ENCODE measurements at regions not wholly inside any gene's neighbourhood (a gene's known extent, or its start where the extent isn't known, plus 50 kb on each side); places are given as distances from the start of the nearest gene placed in this dataset.

DNA sequence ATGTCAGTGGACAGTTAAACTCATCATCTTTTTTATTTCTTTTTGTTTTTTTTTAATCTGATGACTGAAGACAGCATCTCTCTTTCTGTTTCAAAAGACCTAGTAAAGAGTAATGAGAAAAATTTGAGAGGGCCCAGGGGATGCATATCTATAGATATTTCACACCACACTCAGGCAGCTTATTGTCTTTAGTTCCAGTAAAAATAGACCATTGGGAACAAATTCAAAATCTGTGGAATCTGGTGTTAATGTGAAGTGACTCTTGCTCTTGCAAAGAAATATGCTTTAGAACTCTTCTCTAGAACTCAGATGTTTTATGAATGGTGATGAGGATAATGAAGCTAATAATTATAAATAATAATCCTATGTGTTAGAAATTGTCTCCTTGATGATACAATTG is 214.5 kb upstream of the ATP2B1 start:
- Histone ChIP-seq H3K27ac (replicated peaks) (no peak overlapping the region), H3K27me3 (ENCODE audit: low read depth) (no peaks in the 10 kb centered on the region)

DNA sequence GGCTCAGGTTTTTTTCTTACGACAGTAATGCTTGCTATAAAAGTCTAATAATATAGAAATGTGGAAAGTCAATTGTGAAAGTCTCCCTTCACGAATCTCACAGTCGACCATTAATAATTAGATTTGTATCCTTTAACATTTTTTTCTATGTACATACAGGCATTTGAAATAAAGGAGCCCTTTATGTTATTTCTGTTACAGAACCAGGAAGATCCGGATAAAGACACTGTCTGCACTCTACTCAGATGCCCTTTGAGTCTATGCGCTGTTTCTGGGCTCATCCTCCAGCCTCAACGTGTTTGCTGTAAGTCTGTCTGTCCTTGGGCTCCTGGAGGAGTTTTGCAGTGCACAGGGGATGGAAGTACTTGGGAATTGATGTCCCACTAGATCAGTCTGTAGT is 212.2 kb upstream of the ATP2B1 start:
- intact Hi-C loops (cut with micrococcal nuclease): no loop called here
- no peaks in the 10 kb centered on the region for H3K9me3 ChIP-seq (replicated peaks)
- TF ChIP-seq, protein P1, sequence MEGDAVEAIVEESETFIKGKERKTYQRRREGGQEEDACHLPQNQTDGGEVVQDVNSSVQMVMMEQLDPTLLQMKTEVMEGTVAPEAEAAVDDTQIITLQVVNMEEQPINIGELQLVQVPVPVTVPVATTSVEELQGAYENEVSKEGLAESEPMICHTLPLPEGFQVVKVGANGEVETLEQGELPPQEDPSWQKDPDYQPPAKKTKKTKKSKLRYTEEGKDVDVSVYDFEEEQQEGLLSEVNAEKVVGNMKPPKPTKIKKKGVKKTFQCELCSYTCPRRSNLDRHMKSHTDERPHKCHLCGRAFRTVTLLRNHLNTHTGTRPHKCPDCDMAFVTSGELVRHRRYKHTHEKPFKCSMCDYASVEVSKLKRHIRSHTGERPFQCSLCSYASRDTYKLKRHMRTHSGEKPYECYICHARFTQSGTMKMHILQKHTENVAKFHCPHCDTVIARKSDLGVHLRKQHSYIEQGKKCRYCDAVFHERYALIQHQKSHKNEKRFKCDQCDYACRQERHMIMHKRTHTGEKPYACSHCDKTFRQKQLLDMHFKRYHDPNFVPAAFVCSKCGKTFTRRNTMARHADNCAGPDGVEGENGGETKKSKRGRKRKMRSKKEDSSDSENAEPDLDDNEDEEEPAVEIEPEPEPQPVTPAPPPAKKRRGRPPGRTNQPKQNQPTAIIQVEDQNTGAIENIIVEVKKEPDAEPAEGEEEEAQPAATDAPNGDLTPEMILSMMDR (IDR thresholded peaks at IDR 0.05; ENCODE audit: borderline replicate concordance): no peak
- H3K4me1 ChIP-seq: no peaks in the 10 kb centered on the region
- H3K36me3 ChIP-seq: no peaks in the 10 kb centered on the region
- H3K27ac ChIP-seq (replicated peaks): no peak overlapping the region
- no peak for DNase-seq
- H3K27me3 ChIP-seq (ENCODE audit: low read depth): no peaks in the 10 kb centered on the region
- H3K4me3 ChIP-seq: no peak overlapping the region

More for the DNA sequence above, 214.5 kb upstream of the ATP2B1 start:
- Histone ChIP-seq H3K4me1 (no peaks in the 10 kb centered on the region), H3K36me3 (no peaks in the 10 kb centered on the region), H3K4me3 (no peak overlapping the region), H3K9me3 (replicated peaks) (no peaks in the 10 kb centered on the region)
- TF ChIP-seq, protein P1 (IDR thresholded peaks at IDR 0.05; ENCODE audit: borderline replicate concordance): no peak
- no peak for DNase-seq
- intact Hi-C loops (cut with micrococcal nuclease): no loop called here

DNA sequence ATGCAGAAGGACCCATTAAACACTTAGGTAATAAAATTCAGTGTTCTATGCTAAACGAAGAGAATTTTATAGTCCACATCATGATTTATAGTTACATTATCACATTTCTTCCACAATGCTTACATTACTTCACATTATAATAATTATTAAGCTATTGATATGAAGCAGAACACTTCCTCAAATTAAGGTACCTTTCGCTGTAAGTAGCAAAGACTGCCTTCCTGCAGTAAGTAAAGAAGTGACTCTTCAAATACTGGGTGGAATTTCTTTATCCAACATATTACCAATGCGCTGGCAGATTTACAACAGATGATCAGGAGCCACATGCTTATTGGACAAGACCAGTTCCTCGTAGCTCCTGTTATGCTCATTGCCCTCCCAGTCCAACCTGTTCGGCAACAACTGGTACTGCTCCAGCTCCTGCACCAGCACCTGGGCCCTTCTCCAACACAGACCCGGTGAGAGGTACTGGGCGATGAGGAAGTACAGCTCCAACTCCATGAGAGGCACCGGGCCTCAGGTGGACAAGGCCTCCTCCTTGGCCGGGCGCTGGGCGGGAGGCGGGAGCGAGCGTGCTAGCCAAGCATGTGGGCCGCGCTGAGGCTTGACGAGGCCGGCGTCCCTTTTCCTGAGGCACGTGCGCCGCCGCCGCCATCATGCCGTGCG is 210.7 kb upstream of the ATP2B1 start:
- no peak overlapping the region for H3K4me3 ChIP-seq
- no peaks in the 10 kb centered on the region for H3K4me1 ChIP-seq
- no peaks in the 10 kb centered on the region for H3K9me3 ChIP-seq (replicated peaks)
- no peaks in the 10 kb centered on the region for H3K27me3 ChIP-seq (ENCODE audit: low read depth)
- intact Hi-C loops (cut with micrococcal nuclease): no loop called here
- no peaks in the 10 kb centered on the region for H3K36me3 ChIP-seq
- no peak overlapping the region for H3K27ac ChIP-seq (replicated peaks)
- TF ChIP-seq, protein P1 (IDR thresholded peaks at IDR 0.05; ENCODE audit: borderline replicate concordance): no peak
- DNase-seq: no peak

DNA sequence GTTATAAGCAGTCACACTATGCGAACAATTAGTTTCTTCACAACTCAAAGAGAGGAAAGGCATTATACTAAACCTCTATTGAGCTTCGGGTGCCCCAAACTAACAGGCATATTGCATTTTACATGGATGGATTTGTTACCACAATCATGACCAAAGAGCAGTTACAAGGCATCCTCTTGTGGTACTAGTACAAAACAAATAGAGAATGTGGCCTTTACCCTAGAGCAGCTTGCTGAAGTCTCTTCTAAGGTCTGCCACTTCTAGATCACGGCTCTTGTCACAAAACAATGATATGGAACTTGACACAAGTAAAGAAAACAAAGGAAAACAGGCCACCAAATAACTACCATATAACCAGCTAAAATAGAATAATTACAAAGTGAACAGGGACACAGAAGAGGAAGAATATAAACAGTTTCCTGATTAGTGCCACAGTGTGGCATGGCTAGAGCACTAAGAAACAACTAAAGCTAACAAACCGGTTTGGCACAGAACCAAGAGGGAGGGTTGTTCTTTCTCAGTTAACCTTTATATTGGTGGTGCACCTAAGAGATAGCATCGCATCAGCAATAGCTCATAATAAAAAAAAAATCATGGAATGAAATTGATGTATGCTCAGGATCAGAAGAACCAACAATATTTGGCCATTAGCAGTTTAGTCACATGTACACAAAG is 209.7 kb upstream of the ATP2B1 start:
- H3K27ac ChIP-seq (replicated peaks): no peak overlapping the region
- H3K4me3 ChIP-seq: no peak overlapping the region
- H3K27me3 ChIP-seq (ENCODE audit: low read depth): peaks cover 7% of the 10 kb centered on the region
- H3K36me3 ChIP-seq: no peaks in the 10 kb centered on the region
- intact Hi-C loops (cut with micrococcal nuclease): no loop called here
- H3K4me1 ChIP-seq: no peaks in the 10 kb centered on the region
- no peak for DNase-seq
- H3K9me3 ChIP-seq (replicated peaks): no peaks in the 10 kb centered on the region
- TF ChIP-seq, protein P1 (IDR thresholded peaks at IDR 0.05; ENCODE audit: borderline replicate concordance): no peak

DNA sequence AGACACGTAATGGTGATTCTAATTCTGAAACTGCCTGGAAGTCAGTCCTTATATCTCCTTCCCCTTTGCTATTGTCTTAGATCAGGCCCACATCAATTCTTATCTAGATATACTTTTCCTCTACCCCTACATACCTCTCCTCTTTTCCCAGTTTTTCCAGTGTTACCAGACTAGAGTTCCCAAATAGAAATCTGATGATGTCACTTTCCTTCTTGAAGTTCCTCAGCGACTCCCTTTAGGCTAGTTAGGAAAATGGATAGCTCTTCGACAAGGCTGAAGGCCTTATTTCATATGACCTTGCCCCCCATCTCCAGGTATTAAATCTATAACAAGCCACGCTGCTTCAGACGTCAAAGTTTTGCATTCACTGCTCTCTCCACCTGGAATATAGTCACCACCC is 201.1 kb upstream of the ATP2B1 start:
- intact Hi-C loops (cut with micrococcal nuclease): no loop called here
- Histone ChIP-seq H3K27ac (replicated peaks) (no peak overlapping the region), H3K27me3 (ENCODE audit: low read depth) (peaks cover 13% of the 10 kb centered on the region), H3K4me3 (no peak overlapping the region), H3K36me3 (no peaks in the 10 kb centered on the region), H3K9me3 (replicated peaks) (peaks cover 31% of the 10 kb centered on the region), H3K4me1 (no peaks in the 10 kb centered on the region)
- TF ChIP-seq, protein P1 (IDR thresholded peaks at IDR 0.05; ENCODE audit: borderline replicate concordance): no peak
- DNase-seq: no peak

Measured in left ventricle myocardium inferior (tissue), 1 donor.